ENCODE measurements at regions not wholly inside any gene's neighbourhood (a gene's known extent, or its start where the extent isn't known, plus 50 kb on each side); places are given as distances from the start of the nearest gene placed in this dataset.

- TF ChIP-seq, protein P1, sequence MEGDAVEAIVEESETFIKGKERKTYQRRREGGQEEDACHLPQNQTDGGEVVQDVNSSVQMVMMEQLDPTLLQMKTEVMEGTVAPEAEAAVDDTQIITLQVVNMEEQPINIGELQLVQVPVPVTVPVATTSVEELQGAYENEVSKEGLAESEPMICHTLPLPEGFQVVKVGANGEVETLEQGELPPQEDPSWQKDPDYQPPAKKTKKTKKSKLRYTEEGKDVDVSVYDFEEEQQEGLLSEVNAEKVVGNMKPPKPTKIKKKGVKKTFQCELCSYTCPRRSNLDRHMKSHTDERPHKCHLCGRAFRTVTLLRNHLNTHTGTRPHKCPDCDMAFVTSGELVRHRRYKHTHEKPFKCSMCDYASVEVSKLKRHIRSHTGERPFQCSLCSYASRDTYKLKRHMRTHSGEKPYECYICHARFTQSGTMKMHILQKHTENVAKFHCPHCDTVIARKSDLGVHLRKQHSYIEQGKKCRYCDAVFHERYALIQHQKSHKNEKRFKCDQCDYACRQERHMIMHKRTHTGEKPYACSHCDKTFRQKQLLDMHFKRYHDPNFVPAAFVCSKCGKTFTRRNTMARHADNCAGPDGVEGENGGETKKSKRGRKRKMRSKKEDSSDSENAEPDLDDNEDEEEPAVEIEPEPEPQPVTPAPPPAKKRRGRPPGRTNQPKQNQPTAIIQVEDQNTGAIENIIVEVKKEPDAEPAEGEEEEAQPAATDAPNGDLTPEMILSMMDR (IDR thresholded peaks at IDR 0.05): no peak
- TF ChIP-seq POLR2A (IDR thresholded peaks at IDR 0.05): no peak
Observed at GRCh38 chr13:75023609-75024008, 458.4 kb downstream of the TBC1D4 start.
